CD4-positive, alpha-beta T cell treated with Interleukin-4 for 1 hour (primary cell): ENCODE measurements at regions not wholly inside any gene's neighbourhood (a gene's known extent, or its start where the extent isn't known, plus 50 kb on each side); places are given as distances from the start of the nearest gene placed in this dataset.

Experiments used
- DNase-seq, 2 donors: peaks; one replicate each; pipeline ENCODE4 v3.0.0-alpha.2; 2020 to 2022

DNA sequence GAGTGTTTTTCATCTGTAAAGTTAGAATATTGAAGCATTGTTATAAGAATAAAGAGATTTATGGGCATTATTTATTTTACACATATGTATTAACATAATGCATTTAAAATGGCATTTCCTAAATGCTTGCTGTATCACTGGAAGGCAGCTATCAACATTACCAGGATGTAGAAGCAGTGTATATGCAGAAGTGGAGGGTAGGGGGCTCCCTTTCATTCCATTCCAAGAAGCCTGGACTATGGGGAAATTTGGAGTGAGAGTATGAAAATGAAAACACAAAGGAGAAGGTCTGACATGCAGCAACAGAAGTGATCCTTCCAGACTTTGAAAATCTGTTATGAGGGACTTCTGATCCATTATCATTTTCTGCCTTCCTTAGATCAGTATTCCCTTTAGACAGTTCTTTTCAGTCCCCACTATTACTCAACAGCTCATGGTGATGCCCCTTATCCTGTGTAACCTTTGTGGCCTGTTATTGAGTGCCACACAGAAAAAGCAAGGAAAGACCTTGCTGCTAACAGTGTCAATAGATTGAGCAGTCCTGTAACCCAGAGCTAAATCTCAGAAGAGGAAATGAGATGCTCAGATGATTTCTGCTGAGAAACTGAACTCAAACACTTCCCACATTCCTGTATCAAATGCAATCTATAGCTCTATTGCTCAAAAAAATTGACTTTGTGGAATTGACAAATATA is 216.6 kb downstream of the HNMT start:
- DNase-seq = no peak

DNA sequence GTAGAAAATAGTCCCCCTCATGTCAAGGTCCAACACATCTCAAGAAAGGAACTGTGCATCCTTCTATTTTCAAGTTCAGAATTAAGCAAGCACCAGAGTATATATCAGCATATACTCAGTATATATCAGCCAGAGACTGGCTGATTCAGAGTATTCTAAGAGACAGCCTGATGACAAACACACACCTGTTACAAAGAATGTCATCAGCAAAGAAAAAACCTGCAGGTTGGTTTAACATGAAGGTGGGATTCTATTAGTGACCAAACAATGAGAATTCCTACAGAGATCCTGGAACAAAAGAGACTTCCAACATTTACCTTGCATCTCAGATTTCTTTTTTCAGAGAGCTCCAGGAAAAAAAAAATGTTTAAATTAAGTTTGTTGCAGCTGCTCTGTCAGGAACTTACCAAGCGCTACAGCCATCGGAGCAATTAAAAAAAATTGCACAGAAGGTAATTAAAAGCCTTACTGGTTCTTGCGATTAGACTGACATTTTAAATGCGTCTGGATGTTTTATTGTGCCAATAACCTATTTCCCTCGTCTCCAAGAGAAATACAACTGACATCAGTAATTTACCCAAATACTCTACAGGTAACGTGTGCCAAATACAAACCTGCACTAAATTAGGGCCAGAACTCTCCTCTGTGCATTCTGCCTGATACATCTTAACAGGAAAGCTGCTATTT is 218.1 kb downstream of the HNMT start:
- DNase-seq = no peak

DNA sequence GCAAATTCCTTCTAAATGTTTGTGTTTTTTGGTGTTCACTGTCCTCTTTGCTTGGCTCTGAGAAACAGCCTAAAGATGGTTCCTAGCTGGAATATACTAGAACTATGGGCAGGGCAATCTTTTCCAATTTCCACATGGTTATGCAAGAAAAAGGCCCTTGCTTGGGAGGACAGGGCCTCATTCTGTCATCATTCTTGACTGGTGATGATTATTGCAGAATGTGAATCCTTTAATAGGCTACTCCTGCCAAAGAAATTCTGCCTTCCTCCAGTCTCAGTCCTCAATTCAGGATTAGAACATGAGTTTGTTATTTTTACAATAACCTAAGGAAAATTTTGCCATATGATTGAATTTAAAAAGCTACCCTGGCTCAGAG is 218.7 kb downstream of the HNMT start:
- no peak for DNase-seq

DNA sequence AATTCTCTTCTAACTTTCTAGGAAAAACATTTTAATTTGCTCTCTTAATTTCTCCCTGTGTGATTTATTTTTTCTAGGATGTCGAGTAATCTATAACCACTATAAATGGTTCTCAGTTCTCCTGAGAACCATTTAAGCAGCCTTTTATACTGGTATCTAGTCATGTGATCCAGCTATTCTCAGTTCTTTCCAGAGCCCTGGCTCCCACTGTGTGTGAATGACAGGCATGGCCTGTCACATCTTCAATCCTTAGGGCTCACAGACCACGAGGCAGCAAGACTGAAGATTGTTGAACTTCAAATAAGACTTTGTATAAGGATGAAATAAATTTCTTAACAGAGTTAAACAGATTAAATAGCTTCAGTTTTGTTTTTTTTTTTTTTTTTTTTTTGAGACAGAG is 219.4 kb downstream of the HNMT start:
- no peak for DNase-seq

DNA sequence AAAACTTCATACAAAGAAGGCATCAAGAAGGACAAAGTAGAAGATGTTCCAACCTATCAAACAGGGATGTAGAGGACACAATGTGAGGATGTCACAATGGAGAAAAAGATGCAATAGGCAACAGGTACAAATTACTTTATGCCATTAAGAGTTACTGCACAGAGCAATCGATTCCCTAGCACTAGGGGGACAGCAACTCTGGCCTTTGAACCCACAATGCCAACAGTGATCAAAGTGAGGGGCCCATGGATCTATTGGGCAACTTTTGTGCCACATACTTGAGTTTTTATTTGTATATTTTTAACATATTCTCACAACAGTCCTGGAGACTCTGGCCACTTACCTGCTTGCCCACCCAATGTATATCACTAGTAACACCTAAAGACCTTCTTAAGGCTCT is 220.2 kb downstream of the HNMT start:
- DNase-seq = no peak

DNA sequence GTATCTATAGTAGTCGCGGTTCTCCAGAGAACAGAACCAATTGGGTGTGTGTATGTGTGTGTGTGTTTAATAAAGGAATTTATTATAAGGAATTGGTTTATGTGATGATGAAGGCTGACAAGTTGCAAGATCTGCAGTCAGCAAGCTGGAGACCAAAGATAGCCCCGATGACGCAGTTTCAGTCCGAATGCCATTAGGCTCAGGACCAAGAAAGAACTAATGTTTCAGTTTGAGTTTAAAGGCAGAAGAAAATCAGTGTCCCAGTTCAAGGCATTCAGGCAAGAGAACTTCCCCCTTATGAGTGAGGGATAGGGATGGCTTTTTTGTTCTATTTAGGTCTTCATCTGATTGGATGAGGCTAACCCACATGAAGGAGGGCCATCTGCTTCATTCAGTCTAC is 221.6 kb downstream of the HNMT start:
- DNase-seq = no peak

DNA sequence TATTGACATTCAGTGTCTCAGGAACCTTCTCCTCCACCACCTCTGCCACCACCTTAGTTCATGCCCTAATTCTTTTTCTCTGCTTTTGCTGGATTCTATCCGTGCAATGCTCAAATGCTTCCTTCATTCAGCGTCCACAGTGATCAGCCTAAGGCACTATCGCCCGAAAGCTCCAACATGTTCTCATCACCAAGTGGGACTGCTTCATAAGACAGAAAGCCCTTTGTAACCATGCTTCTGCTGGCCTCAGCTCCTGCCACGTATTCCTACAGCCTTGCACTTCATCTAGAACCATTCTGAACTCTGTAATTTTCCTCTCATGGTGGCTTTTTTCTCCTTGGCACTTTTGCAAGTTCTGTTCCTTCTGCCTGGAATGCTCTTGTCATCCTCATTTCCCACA is 222.9 kb downstream of the HNMT start:
- no peak for DNase-seq

DNA sequence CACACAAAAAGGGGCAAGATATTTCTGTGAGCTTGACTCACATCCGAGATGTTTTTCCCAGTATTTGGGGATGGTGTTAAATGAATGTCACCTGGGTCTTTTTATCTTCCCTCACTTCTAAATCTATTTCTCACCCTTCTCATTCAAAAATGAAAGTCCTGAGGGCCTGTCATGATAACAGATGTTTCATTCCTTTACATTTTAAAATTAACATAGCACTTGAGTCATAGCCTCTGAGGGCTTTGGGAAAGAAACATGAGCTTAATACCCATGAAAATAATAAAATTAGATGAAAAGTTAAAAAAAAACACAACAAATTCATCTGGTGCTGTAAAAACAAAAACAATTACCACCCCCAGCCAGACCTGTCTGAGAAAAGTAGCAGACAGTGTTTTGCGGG is 226.7 kb downstream of the HNMT start:
- no peak for DNase-seq

DNA sequence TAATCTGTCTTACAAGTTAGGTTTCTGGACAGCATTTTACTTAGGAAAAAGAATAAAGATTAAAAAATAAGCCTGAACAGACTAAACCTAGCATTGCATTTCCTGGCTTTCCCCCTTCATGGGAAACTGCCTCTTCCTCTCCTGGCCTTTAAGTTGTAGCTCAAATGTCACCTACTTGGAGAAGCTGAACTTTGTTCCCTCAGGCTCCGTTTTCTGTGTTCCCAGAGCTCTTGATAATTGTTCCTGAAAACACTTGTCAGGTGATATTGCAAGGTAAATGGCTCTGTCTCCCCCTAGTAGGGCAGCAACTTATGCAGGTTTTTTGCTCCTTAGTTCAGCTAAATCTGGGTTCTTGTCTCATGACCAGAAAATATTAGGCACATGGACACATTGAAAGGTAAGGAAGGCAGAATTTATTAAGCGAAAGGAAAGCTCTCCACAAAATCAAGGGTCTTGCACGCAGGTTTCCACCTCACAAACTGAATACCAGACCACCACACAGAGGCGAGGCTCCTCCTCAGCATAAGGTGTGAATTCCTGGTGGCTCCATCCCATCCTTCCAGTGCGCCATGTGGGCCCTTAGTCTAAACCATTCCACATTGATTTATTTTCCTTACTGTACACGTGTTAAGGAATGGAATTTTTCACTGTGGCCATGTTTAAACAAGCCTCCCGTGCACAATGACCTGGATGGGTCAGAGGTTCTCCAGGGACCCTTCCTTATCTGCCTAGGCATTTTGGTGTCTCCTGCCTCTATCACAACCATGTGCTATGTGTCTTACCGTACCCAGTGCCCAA is 229.3 kb downstream of the HNMT start:
- DNase-seq = no peak

DNA sequence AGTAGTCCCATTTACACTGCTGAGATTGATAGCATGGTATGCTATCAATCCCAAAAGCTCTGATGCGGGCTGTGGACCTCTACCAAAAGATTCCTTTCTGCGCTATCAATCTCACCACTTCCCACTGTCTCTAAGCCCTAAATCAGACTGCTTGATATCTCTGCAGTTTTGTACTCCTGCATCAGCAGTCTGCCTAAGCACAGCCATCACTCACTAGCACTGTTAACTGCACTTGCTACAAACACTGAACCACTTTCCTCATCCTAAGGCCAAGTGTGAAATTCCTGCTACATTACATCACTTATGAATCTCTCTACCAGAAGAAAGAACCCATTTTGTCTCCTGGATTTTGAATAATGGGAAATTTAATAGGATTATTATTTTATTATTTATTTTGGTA is 237.0 kb downstream of the HNMT start:
- DNase-seq = no peak

DNA sequence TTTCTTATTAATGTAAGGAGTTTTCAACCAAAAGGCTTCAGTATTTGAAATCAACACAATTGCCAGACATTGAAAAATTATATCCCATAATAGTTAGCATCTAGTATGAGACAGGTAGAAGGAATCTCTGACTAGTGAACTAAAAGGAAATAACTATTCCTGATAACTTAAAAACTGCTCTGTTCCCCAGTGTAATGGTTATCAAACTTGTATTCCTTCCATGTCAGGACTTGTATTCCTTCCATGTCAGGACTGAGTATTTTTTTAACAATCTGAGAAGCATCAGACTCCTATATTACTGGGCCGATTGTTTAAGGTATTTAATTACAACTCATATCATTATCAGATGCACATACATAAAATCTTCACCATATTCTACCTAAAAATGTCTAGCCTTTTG is 238.5 kb downstream of the HNMT start:
- no peak for DNase-seq

DNA sequence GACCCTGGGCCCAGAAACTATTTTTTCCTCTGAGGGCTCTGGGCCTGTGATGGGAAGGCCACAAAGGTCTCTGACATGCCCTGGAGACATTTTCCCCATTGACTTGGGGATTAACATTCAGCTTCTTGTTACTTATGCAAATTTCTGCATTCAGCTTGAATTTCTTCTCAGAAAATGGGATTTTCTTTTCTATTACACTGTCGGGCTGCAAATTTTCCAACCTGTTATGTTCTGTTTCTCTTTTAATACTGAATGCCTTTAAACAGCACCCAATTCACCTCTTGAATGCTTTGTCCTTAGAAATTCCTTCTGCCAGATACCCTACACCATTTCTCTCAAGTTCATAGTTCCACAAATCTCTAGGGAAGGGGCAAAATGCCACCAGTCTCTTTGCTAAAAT is 241.0 kb downstream of the HNMT start:
- DNase-seq = no peak

DNA sequence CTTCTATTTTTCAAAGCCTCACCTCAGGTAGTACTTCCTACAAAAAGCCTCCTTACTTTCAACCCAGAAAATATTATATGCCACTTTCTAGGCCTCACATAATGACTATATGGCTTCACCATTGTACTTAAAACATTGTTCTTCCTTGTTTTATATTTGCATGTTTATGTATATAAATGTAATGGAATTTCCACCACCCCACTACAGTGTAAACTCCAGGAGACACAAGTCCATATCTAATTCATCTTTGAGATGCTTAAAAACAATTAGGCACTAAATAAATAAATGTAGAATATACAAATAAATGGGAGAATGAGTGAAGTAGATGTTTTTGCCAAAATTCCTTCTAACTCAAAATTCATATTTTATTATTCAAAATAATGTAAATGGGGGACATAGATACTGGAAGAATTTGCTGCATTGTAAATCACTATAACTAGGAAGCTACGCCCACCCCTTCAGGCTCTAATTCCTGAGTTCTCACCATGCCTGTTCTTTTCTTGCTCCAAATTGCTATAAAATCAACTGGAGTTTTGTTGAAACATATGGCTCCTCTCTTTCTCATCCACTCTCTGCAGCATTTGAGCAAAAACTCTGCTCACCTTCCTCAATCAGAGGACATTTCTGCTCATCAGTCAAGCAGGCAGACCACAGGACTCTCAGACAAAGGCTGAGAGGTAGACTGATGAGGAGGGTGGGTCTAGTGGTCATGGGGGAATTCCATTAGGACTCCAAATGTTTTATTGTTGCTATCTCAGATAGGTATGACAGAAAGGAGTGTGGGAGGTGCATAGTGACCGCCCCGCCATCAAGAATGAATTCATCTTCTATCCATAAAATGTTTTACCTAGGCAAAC is 243.0 kb downstream of the HNMT start:
- DNase-seq = no peak

DNA sequence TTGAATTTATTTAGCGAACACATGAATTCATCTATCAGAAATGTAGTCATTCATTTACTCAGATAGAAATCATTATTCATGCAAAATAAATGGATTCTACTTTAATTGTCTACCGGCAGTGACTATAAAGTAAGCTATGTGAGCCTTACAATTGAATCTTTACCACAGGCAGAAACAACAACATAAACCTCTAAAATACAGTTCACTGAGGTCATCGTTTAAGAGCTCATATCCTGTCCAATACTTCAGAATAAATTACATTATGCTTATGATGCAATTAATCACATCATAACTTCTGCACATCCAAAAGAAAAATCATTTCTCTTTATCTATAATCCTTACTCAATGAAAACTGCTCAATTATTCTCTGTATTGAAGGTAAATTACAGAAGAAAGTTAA is 244.7 kb downstream of the HNMT start:
- no peak for DNase-seq

DNA sequence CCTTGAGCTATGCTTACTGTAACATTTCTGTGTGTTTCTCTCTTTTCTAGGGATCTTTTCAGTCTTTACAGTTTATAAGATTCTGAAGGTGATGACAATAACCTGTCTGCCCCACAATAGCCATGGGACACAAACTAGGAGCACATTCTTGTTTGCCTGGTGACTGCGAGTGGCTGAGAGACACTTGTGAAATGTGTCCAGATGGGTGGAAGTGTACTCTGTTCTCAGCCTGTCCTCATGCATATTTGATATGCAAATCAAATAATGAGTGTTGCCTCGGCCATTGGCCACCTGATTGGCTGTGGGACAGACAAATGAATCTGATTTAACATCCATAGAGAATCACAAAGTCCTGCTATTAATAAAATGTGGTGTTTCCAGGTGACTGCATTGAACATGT is 246.2 kb downstream of the HNMT start:
- no peak for DNase-seq

DNA sequence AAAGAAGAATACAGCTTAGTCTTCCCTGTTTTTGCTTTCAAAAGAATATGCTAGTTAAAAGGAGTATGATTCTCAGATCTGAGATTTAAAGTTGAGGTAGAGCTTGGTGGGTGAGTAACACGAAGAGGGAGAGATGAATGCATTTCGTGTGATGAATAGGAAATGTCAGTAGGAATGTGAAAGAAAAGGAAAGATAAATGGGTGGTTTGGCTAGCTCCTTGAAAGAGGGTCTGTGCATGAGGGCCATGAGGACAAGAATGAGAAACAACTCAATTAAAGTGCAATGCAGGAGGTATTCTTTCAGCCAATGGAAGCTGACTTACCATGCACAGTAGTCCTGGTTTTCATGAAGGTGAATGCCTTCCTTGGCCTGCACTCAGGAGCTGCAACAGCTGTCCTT is 248.2 kb downstream of the HNMT start:
- no peak for DNase-seq

DNA sequence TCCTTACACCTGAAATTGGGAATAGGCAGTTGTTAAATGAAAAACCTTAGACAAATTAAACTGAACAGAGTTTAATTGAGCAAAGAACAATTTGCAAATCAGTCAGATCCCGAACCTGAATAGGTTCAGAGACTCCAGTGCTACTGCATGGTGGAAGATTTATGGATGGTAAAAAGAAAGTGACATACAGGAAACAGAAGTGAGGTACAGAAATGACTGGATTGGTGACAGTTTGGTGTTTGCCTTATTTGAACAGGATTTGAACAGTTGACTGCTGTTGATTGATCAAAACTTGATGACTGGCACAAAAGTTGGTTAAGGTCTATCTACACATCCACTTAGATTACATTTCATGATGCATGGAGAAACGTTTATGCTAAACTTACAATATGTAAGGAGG is 248.8 kb downstream of the HNMT start:
- no peak for DNase-seq

DNA sequence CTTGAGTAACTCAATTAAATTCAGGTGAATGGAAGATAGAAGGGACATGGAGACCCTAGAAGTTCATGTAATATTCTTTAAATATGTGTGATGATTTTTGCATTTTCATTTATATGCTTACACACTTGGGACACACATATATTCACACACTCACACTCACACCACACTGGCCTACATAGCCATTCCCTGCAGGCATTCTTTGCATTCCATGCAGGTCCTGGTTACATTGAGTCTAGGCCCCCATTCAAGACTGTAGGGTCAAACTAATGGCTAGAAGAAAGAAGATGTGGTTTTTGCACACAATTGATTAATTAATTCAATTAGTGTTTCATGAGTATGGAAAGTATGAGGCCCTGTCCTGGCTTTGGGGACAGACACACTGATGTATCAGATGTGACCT is 249.4 kb downstream of the HNMT start:
- DNase-seq = no peak

DNA sequence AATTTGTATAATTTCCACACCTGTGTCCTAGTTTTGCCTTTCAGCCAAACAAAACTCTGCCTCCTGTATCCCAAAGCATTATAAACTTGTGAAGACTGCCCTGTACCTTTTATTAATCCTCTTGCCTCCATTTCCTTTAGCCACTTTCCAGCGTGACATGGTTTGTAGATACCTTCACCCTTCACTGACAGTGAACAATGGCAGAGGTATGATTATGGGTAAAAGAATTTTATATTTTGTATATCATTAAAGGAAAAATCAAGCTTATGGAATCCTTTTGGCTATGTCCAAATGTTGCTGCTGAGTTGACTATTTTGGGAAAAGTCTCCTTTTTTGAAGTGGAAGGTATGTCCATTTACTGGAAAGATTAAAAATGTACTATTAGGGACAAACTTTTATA is 251.7 kb downstream of the HNMT start:
- DNase-seq = no peak

DNA sequence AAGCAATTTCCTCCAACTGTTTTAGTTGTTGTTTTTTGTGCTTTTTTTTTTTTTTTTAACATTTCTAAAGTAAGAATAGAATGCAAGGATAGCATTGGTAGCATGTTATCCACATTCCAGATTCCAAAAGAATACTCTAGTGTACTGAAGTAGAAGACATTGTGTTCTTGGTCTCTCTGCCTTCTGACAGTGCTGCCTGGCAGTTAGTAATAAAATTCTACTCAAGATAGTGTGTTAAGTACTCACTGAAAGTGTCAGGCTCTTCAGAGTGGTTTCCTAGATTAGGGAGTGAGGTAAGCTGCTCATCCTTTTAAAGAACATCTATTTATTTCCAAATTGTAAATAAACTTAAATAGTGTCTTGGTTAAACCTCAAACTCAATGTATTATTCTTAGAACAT is 253.7 kb downstream of the HNMT start:
- DNase-seq = no peak

DNA sequence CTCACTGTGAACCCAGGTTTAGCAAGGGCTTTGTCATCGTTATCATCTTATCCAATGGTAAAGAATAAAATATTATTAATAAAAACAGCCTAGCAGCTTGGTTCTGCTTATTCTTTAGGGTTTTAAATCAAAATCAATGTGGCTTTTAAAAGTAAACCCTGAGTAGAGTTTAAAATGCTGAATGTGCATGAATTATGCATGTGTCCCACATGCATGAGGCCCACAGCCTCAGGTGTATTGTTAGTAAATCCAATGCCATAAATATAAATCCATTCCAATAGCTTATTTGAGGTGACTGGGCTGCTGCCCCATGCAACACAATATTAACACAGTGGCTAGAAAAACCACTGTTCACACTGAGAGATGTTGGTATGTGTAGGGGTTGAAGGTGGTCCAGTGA is 254.1 kb downstream of the HNMT start:
- DNase-seq = no peak

DNA sequence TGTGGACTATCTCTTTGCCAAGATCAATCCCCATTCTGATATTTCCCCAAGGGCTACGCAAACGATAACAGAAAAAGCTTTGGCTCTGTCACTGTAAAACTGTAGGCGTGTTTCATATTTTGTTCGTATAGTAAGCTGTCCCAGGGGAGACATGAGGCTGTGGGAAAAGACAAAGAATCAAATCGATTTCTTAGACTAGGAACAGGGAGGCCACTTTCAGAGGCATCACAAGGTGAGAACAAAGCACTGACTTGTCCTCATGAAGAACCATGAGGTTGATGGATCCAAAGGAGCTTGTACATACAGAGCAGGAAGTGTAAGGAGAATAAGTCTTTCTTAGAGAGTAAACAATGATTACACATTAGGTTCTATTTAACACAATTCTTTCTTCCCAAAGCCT is 255.7 kb downstream of the HNMT start:
- DNase-seq = no peak

DNA sequence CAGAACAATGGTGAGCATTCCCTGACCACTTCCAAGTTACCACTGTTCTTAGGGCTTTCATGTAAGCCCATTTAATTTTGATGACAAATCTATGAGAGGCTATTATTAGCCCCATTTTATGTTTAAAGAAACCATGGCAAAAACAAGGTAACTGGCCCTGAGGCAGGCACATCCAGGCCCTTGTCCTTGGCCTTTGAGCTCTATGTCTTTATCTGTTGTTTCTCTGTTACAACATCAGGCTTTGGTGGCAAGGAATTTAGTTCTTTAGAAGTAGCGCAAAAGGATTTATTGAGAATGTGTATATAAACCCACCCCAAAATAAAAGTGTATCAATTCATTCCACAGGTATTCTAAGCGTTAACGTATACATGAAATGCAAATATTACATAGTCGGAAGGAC is 257.1 kb downstream of the HNMT start:
- DNase-seq = no peak
